ENCODE measurements at regions not wholly inside any gene's neighbourhood (a gene's known extent, or its start where the extent isn't known, plus 50 kb on each side); places are given as distances from the start of the nearest gene placed in this dataset.

GRCh38 chr2:239853706-239854327 is 171.3 kb downstream of the NDUFA10 start:
- Mint-ChIP-seq H3K27ac (ENCODE audit: unreplicated experiment) (no peak overlapping the region), H3K36me3 (ENCODE audit: low read depth, unreplicated experiment) (peaks cover 20% of the 10 kb centered on the region), H3K4me3 (ENCODE audit: unreplicated experiment) (no peak overlapping the region), H3K9me3 (ENCODE audit: unreplicated experiment) (peaks cover 5% of the 10 kb centered on the region), H3K4me1 (ENCODE audit: unreplicated experiment) (peaks cover 42% of the 10 kb centered on the region), H3K27me3 (ENCODE audit: unreplicated experiment) (peaks cover 8% of the 10 kb centered on the region)
- no peak for TF ChIP-seq CTCF (IDR thresholded peaks at IDR 0.05; ENCODE audit: unreplicated experiment)
- DNase-seq (ENCODE audit: low spot score): no peak

GRCh38 chr2:239853121-239853520 is 172.0 kb downstream of the NDUFA10 start:
- Mint-ChIP-seq H3K36me3 (ENCODE audit: low read depth, unreplicated experiment) (peaks cover 18% of the 10 kb centered on the region), H3K4me1 (ENCODE audit: unreplicated experiment) (peaks cover 35% of the 10 kb centered on the region), H3K4me3 (ENCODE audit: unreplicated experiment) (no peak overlapping the region), H3K27ac (ENCODE audit: unreplicated experiment) (no peak overlapping the region), H3K27me3 (ENCODE audit: unreplicated experiment) (peaks cover 4% of the 10 kb centered on the region), H3K9me3 (ENCODE audit: unreplicated experiment) (peaks cover 5% of the 10 kb centered on the region)
- TF ChIP-seq CTCF (IDR thresholded peaks at IDR 0.05; ENCODE audit: unreplicated experiment): no peak
- DNase-seq (ENCODE audit: low spot score): no peak

- peaks cover 4% of the 10 kb centered on the region for H3K27me3 Mint-ChIP-seq (ENCODE audit: unreplicated experiment)
- no peak overlapping the region for H3K4me3 Mint-ChIP-seq (ENCODE audit: unreplicated experiment)
- DNase-seq (ENCODE audit: low spot score): no peak
- H3K36me3 Mint-ChIP-seq (ENCODE audit: low read depth, unreplicated experiment): peaks cover 20% of the 10 kb centered on the region
- no peak overlapping the region for H3K27ac Mint-ChIP-seq (ENCODE audit: unreplicated experiment)
- peaks cover 30% of the 10 kb centered on the region for H3K4me1 Mint-ChIP-seq (ENCODE audit: unreplicated experiment)
- no peak for TF ChIP-seq CTCF (IDR thresholded peaks at IDR 0.05; ENCODE audit: unreplicated experiment)
- H3K9me3 Mint-ChIP-seq (ENCODE audit: unreplicated experiment): peaks cover 5% of the 10 kb centered on the region
Measured at GRCh38 chr2:239852272-239852671, 172.9 kb downstream of the NDUFA10 start.

- no peak for TF ChIP-seq CTCF (IDR thresholded peaks at IDR 0.05; ENCODE audit: unreplicated experiment)
- peaks cover 10% of the 10 kb centered on the region for H3K36me3 Mint-ChIP-seq (ENCODE audit: low read depth, unreplicated experiment)
- DNase-seq (ENCODE audit: low spot score): no peak
- no peaks in the 10 kb centered on the region for H3K4me1 Mint-ChIP-seq (ENCODE audit: unreplicated experiment)
- H3K27me3 Mint-ChIP-seq (ENCODE audit: unreplicated experiment): no peaks in the 10 kb centered on the region
- H3K27ac Mint-ChIP-seq (ENCODE audit: unreplicated experiment): no peak overlapping the region
- no peak overlapping the region for H3K4me3 Mint-ChIP-seq (ENCODE audit: unreplicated experiment)
- peaks cover 5% of the 10 kb centered on the region for H3K9me3 Mint-ChIP-seq (ENCODE audit: unreplicated experiment)
Measured at GRCh38 chr2:239846789-239847676, 178.1 kb downstream of the NDUFA10 start.

GRCh38 chr2:239845968-239846367 is 179.2 kb downstream of the NDUFA10 start:
- Mint-ChIP-seq H3K27me3 (ENCODE audit: unreplicated experiment) (no peaks in the 10 kb centered on the region), H3K4me1 (ENCODE audit: unreplicated experiment) (no peaks in the 10 kb centered on the region), H3K9me3 (ENCODE audit: unreplicated experiment) (no peaks in the 10 kb centered on the region), H3K36me3 (ENCODE audit: low read depth, unreplicated experiment) (peaks cover 10% of the 10 kb centered on the region), H3K4me3 (ENCODE audit: unreplicated experiment) (no peak overlapping the region), H3K27ac (ENCODE audit: unreplicated experiment) (no peak overlapping the region)
- DNase-seq (ENCODE audit: low spot score): no peak
- TF ChIP-seq CTCF (IDR thresholded peaks at IDR 0.05; ENCODE audit: unreplicated experiment): no peak

Measured in endothelial cell (in vitro differentiated cells).